Activated naive CD4-positive, alpha-beta T cell treated with anti-CD3 and anti-CD28 coated beads, Interleukin-2, amount 50 U/mL, for 72 hours (primary cell): ENCODE measurements at regions not wholly inside any gene's neighbourhood (a gene's known extent, or its start where the extent isn't known, plus 50 kb on each side); places are given as distances from the start of the nearest gene placed in this dataset.
A peak's percentile ranks its signal among the peaks of the same experiment; 100 is the strongest.

Experiments used
- ATAC-seq, 2 donors: fragments of 150-1000 bp; cut with Tn5 transposase; 2 replicates each; pipeline ENCODE4 v1.10.0; 2021; ENCODE audit warnings: mild to moderate bottlenecking in 2 of 2, moderate library complexity in 2 of 2
- DNase-seq, 2 donors: peaks; one replicate each; pipeline ENCODE4 v3.0.0; 2021 to 2022; ENCODE audit warnings: low spot score in 2 of 2
- H3K27ac Mint-ChIP-seq, 2 donors: one replicate each; pipeline ENCODE4 v1.8.0; 2022; ENCODE audit warnings: mild to moderate bottlenecking in 2 of 2, mixed read lengths in 2 of 2
- H3K36me3 Mint-ChIP-seq, 2 donors: one replicate each; pipeline ENCODE4 v1.8.0; 2022; ENCODE audit warnings: mixed read lengths in 2 of 2
- H3K9me3 Mint-ChIP-seq, 2 donors: one replicate each; pipeline ENCODE4 v1.8.0; 2022; ENCODE audit warnings: mixed read lengths in 2 of 2

GRCh38 chr13:111044087-111044830 is 70.9 kb upstream of the ARHGEF7 start:
- Mint-ChIP-seq H3K9me3 (no peaks in the 10 kb centered on the region), H3K36me3 (no peaks in the 10 kb centered on the region), H3K27ac (no peak overlapping the region)
- ATAC-seq (no peak), DNase-seq (no peak)

- H3K9me3 Mint-ChIP-seq, result no peaks in the 10 kb centered on the region
- ATAC-seq, result peak; percentile 35 to 40
- H3K27ac Mint-ChIP-seq, result no peak overlapping the region
- no peaks in the 10 kb centered on the region for H3K36me3 Mint-ChIP-seq
- DNase-seq, result no peak
Observed at GRCh38 chr13:111043575-111043982, 71.5 kb upstream of the ARHGEF7 start.

DNA sequence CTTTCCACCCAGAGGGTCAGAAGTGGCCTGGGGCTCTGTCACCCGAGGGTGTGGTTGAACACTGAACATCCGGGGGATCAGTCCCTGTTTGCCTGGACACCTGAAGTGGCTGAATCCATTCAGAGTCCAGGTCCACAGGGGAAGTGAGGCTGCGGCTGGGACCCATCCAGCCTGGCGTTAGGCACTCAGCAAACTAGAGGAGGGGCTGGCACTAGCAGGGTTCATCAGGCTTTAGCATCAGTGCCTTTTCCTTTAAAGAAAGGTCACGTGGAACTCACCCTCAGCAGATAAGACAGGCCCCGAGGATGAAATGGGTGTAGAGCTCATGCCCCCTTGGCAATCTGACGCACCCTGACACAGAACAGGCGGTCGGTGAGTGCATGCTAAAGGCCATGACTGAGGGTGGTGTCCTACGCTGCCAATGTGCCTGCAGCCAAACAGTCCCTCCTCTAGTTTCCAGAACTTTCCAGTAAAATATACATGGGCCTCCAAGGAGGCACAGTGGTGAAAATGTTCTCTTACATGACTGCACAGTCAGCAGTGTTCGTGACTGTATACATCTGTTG is 72.4 kb upstream of the ARHGEF7 start:
- Mint-ChIP-seq H3K27ac (no peak overlapping the region), H3K9me3 (no peaks in the 10 kb centered on the region), H3K36me3 (no peaks in the 10 kb centered on the region)
- DNase-seq (no peak), ATAC-seq (no peak)

DNA sequence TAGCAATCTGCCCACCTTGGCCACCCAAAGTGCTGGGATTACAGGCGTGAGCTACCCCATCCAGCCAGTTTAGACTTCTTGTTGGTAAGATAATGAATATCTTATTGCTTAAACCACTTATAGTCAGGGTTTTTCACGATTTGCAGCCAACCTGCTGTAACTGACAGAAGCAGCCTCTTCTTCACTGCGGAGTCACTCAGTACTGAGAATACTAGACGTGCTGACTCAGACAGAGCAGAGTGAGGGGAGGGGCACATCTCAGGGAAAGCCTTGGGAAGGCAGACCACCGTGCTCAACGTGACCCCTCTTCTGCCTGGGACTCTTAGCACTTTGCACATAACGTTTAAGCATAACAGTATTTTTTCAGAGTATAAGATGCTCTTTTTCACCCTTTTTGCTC is 74.3 kb upstream of the ARHGEF7 start:
- Mint-ChIP-seq H3K9me3 (no peaks in the 10 kb centered on the region), H3K36me3 (no peaks in the 10 kb centered on the region), H3K27ac (no peak overlapping the region)
- ATAC-seq, result no peak
- DNase-seq, result no peak

DNA sequence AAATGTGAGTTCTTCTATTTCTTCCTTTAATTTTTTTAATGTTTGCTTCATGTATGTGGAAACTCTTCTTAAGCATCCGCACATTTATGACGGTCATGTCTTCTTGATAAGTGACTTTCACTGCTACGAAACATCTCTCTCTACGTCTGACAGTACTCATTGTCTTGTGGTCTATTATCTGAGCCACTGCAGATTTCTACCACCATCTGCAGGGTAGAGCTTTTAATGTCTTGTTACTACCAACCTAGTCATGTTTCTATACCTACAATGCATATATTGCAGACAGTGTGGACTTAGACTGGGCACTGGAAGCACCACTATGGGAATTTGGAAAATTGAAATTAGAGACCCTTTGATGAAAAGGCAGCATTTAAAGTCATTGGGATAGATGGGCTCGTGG is 75.4 kb upstream of the ARHGEF7 start:
- ATAC-seq, result no peak
- H3K36me3 Mint-ChIP-seq, result no peaks in the 10 kb centered on the region

GRCh38 chr13:111038887-111039286 is 76.2 kb upstream of the ARHGEF7 start:
- no peaks in the 10 kb centered on the region for H3K36me3 Mint-ChIP-seq
- no peak overlapping the region for H3K27ac Mint-ChIP-seq
- no peaks in the 10 kb centered on the region for H3K9me3 Mint-ChIP-seq
- no peak for DNase-seq
- ATAC-seq, result no peak

More for the DNA sequence above, 75.4 kb upstream of the ARHGEF7 start:
- DNase-seq, result no peak
- H3K27ac Mint-ChIP-seq, result no peak overlapping the region
- H3K9me3 Mint-ChIP-seq, result no peaks in the 10 kb centered on the region

DNA sequence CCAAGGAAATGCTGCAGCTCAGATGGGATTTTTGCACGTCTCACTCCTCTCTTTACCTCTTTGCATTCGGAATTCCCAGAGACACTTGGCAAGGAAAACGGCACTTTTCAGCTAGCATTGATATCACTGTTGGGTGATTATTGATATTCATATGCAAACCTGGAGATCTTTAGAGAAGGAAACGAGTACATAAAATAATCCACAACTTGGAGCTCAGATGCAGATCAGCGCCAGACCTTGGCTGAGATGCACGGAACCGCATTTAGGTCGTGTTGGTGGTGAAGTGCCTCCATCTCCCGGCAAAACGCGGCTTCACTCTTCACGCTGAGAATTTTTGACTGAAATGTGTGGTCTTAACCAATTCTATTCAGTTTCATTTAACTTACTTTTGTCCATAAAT is 77.2 kb upstream of the ARHGEF7 start:
- no peaks in the 10 kb centered on the region for H3K36me3 Mint-ChIP-seq
- ATAC-seq (no peak), DNase-seq (no peak)
- no peak overlapping the region for H3K27ac Mint-ChIP-seq
- H3K9me3 Mint-ChIP-seq, result no peaks in the 10 kb centered on the region

- DNase-seq (no peak), ATAC-seq (no peak)
- H3K27ac Mint-ChIP-seq, result no peak overlapping the region
- H3K36me3 Mint-ChIP-seq, result no peaks in the 10 kb centered on the region
- no peaks in the 10 kb centered on the region for H3K9me3 Mint-ChIP-seq
Observed at GRCh38 chr13:111036665-111037064, 78.4 kb upstream of the ARHGEF7 start.

DNA sequence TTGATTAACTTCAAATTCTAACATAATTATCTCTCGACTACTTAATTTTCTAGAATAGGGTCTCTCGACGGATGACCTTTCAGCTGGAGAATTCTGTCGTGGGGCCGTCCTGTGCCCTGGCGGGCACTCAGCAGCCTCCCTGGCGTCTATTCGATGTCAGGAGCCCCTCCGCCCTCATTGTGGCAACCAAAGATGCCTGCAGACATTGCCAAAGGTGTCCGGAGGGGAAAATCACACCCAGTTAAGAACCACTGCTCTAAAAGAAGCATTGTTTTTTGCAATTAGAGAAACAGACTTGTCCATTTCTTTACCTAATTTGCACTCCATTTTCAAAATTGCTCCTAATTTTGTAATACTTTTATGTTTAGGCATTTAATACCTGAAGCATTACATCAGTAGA is 79.2 kb upstream of the ARHGEF7 start:
- ATAC-seq, result no peak
- H3K9me3 Mint-ChIP-seq, result no peaks in the 10 kb centered on the region
- H3K36me3 Mint-ChIP-seq, result no peaks in the 10 kb centered on the region
- no peak for DNase-seq
- H3K27ac Mint-ChIP-seq, result no peak overlapping the region

GRCh38 chr13:111034811-111035210 is 80.3 kb upstream of the ARHGEF7 start:
- H3K27ac Mint-ChIP-seq, result no peak overlapping the region
- DNase-seq (no peak), ATAC-seq (no peak)
- no peaks in the 10 kb centered on the region for H3K36me3 Mint-ChIP-seq
- H3K9me3 Mint-ChIP-seq, result no peaks in the 10 kb centered on the region

DNA sequence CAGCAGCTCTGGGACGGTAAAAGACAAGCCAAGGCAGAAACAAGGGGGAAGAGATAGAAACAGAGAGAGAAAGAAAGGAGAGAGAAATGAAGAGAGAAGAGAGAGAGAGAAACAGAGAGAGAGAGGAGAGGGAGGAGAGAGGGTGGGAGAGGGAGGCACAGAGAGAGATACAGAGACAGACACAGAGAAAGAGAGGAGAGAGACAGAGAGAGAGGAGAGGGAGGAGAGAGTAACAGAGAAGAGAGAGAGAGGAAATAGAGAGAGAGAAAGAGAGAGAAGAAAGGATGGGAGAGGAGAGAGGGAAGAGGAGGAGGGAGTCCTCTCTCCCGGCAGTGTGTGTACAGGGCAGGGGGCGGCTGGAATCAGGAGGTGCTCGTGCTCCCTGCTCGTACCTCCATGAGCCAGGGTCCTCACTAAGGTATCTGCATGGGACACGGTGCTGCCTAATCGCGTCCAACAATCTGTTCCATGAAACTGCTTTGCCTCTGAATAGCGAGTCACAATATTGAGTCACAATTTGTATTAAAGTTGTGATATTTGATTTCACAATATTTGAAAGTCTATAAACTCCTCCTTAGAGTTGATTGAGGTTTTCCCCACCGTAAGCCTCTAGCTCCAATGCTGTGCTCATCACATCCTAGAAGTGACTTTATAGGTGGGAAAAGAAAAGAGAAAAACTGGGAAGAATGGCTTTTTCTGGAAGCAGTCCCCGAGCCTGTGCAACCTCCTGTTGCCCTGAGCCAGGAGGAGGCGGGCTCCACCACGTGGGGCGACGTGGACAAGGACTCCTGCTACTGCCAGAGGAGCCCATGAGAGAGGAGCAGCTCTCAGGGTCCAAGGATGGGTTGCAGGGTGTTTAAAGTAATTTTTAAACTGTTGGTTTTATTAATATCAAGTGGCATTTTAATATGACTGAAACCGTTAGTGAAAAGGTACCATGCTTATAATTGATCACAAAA is 81.7 kb upstream of the ARHGEF7 start:
- Mint-ChIP-seq H3K9me3 (no peaks in the 10 kb centered on the region), H3K27ac (peak overlapping the region in 1 of 2 donors; percentile 51), H3K36me3 (no peaks in the 10 kb centered on the region)
- ATAC-seq, result no peak
- DNase-seq, result no peak

GRCh38 chr13:111031531-111031961 is 83.6 kb upstream of the ARHGEF7 start:
- Mint-ChIP-seq H3K36me3 (no peaks in the 10 kb centered on the region), H3K27ac (no peak overlapping the region), H3K9me3 (no peaks in the 10 kb centered on the region)
- ATAC-seq (peak; percentile 58 to 65), DNase-seq (no peak)

DNA sequence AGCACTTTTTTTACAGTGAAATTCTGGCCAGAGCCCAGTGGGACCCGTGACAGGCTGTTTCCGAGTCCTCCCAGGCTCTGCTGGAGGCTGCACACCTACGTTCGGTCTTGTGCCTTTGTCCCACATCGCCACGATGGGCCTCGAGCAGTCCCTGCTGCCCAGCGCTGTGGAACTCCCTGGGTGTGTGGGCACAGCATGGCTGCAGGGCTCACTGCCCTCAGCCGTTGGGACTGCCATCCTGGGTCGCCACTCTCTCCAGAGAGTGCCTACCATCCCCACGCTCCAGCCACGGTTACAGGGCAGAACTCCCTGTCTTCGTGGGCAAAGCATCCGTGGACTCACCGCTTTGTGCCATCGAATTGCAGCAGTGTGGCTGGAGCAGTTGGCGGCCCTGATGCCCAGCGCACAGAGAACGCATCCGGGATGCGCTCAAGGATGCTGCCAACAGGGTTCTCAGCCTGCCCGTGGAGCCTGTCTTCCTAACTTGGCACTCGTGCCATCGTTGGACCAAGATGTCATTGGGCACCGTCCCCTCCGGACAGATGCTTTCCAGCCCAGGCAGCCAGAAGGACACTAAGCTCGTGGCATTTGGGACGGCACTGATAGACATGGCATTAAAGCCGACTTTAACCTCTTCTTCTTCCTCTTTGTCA is 85.0 kb upstream of the ARHGEF7 start:
- ATAC-seq (no peak), DNase-seq (no peak)
- H3K9me3 Mint-ChIP-seq, result no peaks in the 10 kb centered on the region
- no peak overlapping the region for H3K27ac Mint-ChIP-seq
- H3K36me3 Mint-ChIP-seq, result no peaks in the 10 kb centered on the region

DNA sequence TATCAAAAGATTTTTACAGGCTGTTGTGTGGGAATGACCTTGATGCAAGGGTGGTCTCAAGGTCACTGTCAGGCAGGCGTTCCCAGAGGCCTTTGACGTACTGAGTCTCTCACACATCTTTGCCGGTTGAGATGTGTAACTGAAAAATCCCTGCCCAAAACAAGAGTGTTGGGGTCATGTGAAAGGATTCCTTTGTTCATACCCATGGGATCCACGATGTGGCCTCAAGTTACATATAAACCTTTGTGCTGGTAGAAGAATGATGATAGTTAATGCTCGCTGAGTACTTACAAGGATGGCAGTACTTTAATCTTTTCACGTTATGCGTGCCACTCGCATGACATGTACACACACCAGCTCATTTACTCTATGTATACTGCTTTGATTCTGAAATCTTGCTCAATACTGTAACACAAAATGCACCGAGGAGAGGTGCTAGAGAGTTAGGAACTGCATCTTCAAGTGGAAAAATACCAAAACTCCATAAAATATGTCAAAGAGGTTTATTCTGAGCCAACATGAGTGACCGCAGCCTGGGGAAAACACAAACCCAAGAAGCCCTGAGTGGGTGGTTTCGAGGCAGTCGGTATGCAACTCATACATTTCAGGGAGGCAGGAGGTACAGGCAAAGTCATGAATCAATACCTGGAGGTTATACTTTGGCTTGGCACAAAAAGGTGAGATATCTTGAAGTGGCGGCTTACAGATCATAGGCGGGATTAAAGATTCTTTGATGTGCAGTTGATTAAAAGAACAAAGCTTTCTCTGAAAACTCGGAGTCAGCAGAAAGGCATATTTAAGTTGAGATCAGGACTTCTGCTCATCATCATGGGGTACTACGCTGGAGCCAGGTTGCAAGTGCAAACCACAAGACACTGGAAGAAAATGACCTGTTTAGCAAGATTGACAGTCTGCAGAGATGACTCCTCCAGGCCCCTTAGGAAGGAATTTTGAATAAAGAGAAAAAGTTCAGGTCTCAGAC is 87.4 kb upstream of the ARHGEF7 start:
- ATAC-seq, result no peak
- Mint-ChIP-seq H3K27ac (no peak overlapping the region), H3K36me3 (no peaks in the 10 kb centered on the region), H3K9me3 (no peaks in the 10 kb centered on the region)
- DNase-seq, result no peak

DNA sequence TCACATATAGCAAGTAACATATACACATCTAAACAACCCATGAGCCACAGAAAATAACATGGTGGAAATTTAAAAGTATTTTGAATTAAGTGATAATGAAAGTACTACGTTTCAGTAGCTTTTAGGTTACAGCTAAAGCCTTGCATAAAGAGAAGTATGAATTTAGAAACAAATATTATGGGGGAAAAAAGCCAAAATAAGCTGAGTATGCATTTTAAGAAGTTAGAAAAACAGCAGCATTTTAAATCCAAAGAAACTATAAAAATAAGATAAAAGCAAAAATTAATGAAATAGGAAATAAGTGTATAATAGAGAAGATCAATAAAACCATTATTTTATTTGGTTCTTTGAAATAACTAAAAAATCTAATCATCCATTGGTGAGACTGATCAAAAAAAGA is 89.8 kb upstream of the ARHGEF7 start:
- H3K27ac Mint-ChIP-seq, result no peak overlapping the region
- DNase-seq (no peak), ATAC-seq (no peak)
- peaks cover 12% of the 10 kb centered on the region in 2 donors for H3K36me3 Mint-ChIP-seq
- peaks cover 5 to 10% of the 10 kb centered on the region in 2 donors for H3K9me3 Mint-ChIP-seq

DNA sequence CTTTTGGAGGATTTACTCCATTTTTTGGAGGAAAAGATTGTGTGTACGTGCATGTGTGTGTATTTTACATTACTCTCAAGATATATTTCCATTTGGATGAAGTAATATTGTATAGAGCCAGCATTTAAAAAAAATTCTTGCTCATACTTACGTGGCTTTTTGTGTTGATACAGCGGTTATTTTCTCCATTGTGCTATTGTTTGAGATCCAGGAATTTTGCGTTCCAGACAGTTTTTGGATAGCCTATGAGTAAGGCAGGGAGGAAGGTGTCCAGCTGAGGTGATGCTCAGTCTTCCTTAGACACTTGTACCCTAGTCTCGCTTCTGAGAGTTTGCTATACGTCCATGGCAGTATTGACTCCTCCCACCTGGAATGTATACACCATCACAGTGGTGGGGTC is 92.2 kb upstream of the ARHGEF7 start:
- Mint-ChIP-seq H3K36me3 (peaks cover 12 to 18% of the 10 kb centered on the region in 2 donors), H3K27ac (no peak overlapping the region), H3K9me3 (peaks cover 5 to 12% of the 10 kb centered on the region in 2 donors)
- no peak for DNase-seq
- no peak for ATAC-seq
